ENCODE measurements at regions not wholly inside any gene's neighbourhood (a gene's known extent, or its start where the extent isn't known, plus 50 kb on each side); places are given as distances from the start of the nearest gene placed in this dataset.

DNA sequence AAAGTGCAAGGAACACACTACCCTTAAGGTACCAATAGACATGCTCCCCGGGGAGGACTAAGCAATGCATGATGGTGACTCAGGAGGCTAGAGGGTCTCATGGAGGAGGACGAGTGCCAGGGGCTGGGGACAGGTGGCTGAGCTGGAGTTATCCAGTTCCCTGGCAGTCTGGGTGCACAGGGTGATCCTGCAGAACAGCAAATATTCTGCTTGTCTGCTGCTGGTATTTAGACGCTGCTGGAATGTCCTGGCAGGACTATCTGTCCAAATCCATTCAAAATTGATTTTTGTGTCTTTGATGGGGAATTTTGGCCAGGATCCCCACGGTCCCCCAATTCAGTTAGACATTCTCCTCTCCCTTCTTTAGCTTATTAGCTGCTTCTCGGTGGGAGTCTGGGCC is 138.7 kb downstream of the C12orf75 start:
- no peak overlapping the region for H3K9ac ChIP-seq (ENCODE audit: low read length)
- POLR2A ChIA-PET = interaction anchor here (0.7 kb wide), 1 partner anchor 15 kb away, joined by 3 read pairs; no protein-coding TSS in a partner anchor
- no TSS peak for BruUV-seq (replicated peaks)
- no peak for DNase-seq (ENCODE audit: low read depth, low spot score)
- H3K9me3 ChIP-seq (ENCODE audit: control insufficient read depth in 1 of 2, insufficient read depth in 1 of 2, low read depth in 1 of 2, low read length in 2 of 2) = no peaks in the 10 kb centered on the region
- H3K9me2 ChIP-seq (ENCODE audit: insufficient read depth) = no peaks in the 10 kb centered on the region
- CTCF ChIA-PET = no interaction called here
- RAD21 ChIA-PET (ENCODE audit: low non-redundant PET in 1 of 2, low total read pairs in 2 of 2, uncharacterized antibody in 2 of 2, unreplicated experiment in 2 of 2) = no interaction called here
- no peak for TF ChIP-seq YY1 (IDR thresholded peaks at IDR 0.05; ENCODE audit: extremely low read depth, insufficient replicate concordance, low read depth, low read length)
- TF ChIP-seq, protein P1, sequence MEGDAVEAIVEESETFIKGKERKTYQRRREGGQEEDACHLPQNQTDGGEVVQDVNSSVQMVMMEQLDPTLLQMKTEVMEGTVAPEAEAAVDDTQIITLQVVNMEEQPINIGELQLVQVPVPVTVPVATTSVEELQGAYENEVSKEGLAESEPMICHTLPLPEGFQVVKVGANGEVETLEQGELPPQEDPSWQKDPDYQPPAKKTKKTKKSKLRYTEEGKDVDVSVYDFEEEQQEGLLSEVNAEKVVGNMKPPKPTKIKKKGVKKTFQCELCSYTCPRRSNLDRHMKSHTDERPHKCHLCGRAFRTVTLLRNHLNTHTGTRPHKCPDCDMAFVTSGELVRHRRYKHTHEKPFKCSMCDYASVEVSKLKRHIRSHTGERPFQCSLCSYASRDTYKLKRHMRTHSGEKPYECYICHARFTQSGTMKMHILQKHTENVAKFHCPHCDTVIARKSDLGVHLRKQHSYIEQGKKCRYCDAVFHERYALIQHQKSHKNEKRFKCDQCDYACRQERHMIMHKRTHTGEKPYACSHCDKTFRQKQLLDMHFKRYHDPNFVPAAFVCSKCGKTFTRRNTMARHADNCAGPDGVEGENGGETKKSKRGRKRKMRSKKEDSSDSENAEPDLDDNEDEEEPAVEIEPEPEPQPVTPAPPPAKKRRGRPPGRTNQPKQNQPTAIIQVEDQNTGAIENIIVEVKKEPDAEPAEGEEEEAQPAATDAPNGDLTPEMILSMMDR (IDR thresholded peaks at IDR 0.05 in 2 of 3, conservative IDR thresholded peaks at IDR 0.05 in 1 of 3; ENCODE audit: borderline replicate concordance in 1 of 3, insufficient read depth in 1 of 3, low read depth in 2 of 3, low read length in 2 of 3) = no peak
- TF ChIP-seq CEBPB (IDR thresholded peaks at IDR 0.05; ENCODE audit: low read depth) = no peak
- no peak for TF ChIP-seq SP1 (IDR thresholded peaks at IDR 0.05; ENCODE audit: low read depth)
- TF ChIP-seq POLR2AphosphoS5 (IDR thresholded peaks at IDR 0.05; ENCODE audit: low read depth, low read length) = no peak
- no peak for TF ChIP-seq ZFX (IDR thresholded peaks at IDR 0.05)
- no peak for TF ChIP-seq EGR1 (IDR thresholded peaks at IDR 0.05; ENCODE audit: low read depth)
- TF ChIP-seq, protein P2, sequence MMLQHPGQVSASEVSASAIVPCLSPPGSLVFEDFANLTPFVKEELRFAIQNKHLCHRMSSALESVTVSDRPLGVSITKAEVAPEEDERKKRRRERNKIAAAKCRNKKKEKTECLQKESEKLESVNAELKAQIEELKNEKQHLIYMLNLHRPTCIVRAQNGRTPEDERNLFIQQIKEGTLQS (IDR thresholded peaks at IDR 0.05) = no peak
- TF ChIP-seq JUND (IDR thresholded peaks at IDR 0.05) = no peak
- TF ChIP-seq, protein P3, sequence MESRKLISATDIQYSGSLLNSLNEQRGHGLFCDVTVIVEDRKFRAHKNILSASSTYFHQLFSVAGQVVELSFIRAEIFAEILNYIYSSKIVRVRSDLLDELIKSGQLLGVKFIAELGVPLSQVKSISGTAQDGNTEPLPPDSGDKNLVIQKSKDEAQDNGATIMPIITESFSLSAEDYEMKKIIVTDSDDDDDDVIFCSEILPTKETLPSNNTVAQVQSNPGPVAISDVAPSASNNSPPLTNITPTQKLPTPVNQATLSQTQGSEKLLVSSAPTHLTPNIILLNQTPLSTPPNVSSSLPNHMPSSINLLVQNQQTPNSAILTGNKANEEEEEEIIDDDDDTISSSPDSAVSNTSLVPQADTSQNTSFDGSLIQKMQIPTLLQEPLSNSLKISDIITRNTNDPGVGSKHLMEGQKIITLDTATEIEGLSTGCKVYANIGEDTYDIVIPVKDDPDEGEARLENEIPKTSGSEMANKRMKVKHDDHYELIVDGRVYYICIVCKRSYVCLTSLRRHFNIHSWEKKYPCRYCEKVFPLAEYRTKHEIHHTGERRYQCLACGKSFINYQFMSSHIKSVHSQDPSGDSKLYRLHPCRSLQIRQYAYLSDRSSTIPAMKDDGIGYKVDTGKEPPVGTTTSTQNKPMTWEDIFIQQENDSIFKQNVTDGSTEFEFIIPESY (IDR thresholded peaks at IDR 0.05; ENCODE audit: extremely low read depth, insufficient replicate concordance, low read length) = no peak
- no peak for TF ChIP-seq CBX3 (IDR thresholded peaks at IDR 0.05; ENCODE audit: low read depth)
- no peak overlapping the region for H3K4me3 ChIP-seq (replicated peaks in 1 of 2; ENCODE audit: low read depth in 1 of 2, low read length in 2 of 2)
- H2AFZ ChIP-seq (ENCODE audit: low read depth, low read length, poor library complexity, severe bottlenecking) = no peak overlapping the region
- intact Hi-C loops (cut with micrococcal nuclease) = no loop called here
- no peak overlapping the region for H3K4me2 ChIP-seq (ENCODE audit: low read length)
- ATAC-seq = no peak
- no peaks in the 10 kb centered on the region for H3K36me3 ChIP-seq (ENCODE audit: control insufficient read depth in 1 of 2, insufficient read depth in 2 of 2, low read length in 2 of 2)
- H4K20me1 ChIP-seq (ENCODE audit: insufficient read depth) = no peaks in the 10 kb centered on the region
- H3K4me1 ChIP-seq (ENCODE audit: control insufficient read depth in 1 of 2, insufficient read depth in 2 of 2, low read length in 2 of 2) = no peaks in the 10 kb centered on the region
- H3K27me3 ChIP-seq (ENCODE audit: insufficient read depth, low read length) = peaks cover 23% of the 10 kb centered on the region; the same call in 1 of the 2 replicates
- H3K27ac ChIP-seq (ENCODE audit: low read depth, low read length) = no peak overlapping the region
- no peaks in the 10 kb centered on the region for H3K79me2 ChIP-seq (ENCODE audit: insufficient read depth, low read length)
